Activated naive CD4-positive, alpha-beta T cell treated with anti-CD3 and anti-CD28 coated beads, Interleukin-2, amount 50 U/mL, for 16 hours (primary cell): ENCODE measurements at regions not wholly inside any gene's neighbourhood (a gene's known extent, or its start where the extent isn't known, plus 50 kb on each side); places are given as distances from the start of the nearest gene placed in this dataset.

Source experiments
- DNase-seq: peaks from one replicate; pipeline ENCODE4 v3.0.0-alpha.2; 2020

DNA sequence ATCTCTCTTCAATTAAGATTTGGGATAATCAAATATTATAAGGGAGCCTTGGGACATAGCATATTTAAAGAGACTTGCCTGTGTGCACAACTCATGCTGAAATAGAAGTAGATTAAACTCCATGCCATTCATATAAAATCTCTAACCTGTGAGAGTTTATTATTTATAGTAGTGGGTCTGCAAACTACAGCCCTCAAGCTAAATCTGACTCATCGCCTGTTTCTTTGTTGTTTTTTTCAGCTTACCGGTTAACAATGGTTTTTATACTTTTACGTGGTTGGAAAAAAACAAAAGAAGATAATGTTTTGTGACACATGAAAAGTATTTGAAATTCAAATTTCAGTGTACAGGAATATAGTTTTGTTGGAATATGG lies 61.9 kb upstream of the GHR start:
- no peak for DNase-seq

DNA sequence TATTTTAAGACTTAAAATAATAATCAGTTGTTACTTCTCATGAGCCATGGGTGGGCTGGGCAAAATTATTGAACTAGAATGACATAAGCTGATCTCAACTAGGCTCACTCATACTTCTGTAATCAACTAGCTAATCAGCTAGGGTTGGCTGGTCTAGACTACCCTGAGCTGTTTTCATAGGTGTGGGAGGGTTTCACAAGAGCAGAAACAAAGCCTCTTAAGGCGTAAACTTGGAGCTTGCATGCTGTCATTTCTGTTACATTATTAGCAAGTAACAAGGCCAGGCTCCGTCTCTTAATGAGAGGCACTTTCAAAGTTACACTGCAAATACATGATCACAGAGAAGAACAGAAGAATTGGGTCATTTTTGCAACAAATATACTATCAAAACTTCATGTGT lies 57.2 kb upstream of the GHR start:
- DNase-seq = no peak
